GM19463 (cell line): ENCODE measurements at regions not wholly inside any gene's neighbourhood (a gene's known extent, or its start where the extent isn't known, plus 50 kb on each side); places are given as distances from the start of the nearest gene placed in this dataset.
"Not testable (repeated sequence)": the region's sequence is repeated elsewhere in the genome, so short reads cannot be mapped to it uniquely, and the experiment has no call there.

ENCODE experiments used
- ATAC-seq: cut with Tn5 transposase; IDR thresholded peaks from one replicate; pipeline ENCODE4 v1.9.1; 2021; ENCODE audit warnings: mild to moderate bottlenecking, moderate library complexity; ENCODE audit not compliant: unreplicated experiment

DNA sequence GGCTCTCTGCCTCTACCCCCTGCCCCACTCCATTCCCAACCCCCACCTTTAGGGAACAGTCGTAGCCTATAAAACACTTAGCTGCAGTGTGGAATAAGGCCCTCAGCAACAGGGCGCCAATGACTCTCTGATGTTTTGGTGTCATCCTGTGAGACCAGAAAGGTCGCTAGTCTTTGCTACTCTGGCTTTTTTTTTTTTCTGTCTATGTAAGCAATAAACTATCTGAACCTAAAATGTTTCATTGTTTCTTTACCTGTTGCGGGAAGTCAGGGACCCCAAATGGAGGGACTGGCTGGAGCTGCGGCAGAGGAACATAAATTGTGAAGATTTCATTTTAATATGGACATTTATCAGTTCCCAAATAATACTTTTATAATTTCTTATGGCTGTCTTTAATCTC, 154.6 kb downstream of the COPS8 start:
- no peak for ATAC-seq

DNA sequence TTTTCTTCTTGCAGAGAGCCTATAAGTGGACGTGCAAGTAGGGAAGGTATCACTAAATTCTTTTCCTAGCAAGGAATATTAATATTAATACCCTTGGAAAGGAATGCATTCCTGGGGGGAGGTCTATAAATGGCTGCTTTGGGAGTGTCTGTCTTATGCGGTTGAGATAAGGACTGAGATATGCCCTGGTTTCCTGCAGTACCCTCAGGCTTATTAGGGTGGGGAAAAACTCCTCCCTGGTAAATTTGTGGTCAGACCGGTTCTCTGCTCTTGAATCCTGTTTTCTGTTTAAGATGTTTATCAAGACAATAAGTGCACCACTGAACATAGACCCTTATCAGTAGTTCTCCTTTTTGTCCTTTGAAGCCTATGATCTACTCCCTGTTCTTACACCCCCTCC, 155.2 kb downstream of the COPS8 start:
- not testable (repeated sequence) for ATAC-seq

DNA sequence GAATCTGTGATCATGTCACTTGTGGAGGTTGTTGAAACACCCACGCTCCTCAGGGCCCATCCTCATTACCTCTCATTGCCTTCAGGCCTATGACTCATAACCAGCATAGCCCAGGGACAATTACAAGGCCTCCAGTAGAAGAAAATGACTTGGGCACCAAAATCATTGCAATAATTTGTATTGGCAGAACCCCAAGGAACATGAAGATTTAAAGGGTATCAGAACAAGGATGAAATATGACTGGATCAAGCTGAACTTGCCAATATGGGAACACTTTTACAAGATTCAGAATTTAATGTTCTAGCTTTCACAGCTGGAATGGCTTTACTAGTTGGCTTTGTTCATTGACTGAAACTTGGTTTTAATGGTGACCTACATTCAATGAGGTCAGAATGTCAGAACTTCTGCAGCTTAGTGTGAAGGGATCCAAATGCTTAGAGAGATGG, 156.4 kb downstream of the COPS8 start:
- ATAC-seq: no peak

DNA sequence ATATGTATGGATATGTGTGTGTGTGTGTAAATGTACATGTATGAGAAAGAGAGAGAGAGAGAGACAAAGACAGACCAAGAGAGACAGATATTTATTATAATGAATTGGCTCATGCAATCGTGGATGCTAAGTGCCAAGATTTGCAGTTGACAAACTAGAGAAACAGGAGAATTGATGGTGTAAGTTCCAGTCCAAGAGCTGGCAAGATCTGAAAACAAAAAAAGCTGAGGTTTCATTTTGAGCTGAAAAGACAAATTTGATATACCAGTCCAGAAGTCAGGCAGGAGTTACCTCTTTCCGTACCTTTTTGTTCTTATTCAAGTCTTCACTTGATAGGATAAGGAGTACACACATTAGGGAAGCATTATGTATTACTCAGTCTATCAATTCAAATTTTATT, 157.8 kb downstream of the COPS8 start:
- no peak for ATAC-seq

DNA sequence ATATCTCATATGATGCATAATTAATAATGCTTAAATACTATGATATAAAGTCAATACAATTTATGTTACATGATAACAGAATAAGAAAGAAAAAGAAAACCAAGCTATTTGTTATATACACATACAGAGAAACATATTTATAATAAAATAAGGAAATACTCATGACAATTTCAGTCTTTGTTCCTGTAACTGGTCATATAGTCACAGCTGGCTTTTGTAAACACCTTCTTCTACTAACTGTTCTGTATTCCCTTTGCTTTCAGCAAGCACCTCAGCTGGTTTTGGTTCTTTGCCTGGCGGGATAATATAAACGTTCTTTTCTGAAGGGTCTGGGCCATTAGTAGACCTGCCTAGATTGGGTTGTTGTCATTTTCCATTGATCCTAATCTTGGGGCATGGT, 158.5 kb downstream of the COPS8 start:
- no peak for ATAC-seq

DNA sequence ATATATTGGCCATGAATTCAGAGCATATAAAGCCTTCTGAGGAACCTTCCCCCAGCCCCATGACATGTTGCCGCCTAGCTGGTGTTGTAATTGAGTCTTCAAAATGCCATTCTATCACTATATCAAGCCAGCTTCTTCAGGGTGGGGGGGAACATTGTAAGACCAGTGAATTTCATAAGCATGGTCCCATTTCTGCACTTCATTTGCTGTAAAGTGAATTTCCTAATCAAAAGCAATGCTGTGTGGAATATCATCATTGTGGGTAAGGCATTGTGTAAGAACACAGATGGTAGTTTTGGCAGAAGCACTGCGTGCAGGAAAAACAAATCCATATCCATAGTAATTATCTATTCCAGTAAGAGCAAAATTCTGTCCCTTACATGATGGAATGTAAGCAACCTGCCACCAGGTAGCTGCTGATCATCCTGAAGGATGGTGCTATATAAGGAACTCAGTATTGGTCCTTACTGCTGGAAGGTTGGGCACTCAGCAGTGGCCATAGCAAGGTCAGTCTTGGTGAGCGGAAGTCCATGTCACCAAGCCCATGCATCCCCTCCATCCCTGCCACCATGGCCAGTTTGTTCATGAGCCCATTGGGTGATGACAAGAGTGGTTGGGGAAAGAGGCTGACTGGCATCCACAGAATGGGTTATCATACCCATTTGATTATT, 159.4 kb downstream of the COPS8 start:
- ATAC-seq: no peak

DNA sequence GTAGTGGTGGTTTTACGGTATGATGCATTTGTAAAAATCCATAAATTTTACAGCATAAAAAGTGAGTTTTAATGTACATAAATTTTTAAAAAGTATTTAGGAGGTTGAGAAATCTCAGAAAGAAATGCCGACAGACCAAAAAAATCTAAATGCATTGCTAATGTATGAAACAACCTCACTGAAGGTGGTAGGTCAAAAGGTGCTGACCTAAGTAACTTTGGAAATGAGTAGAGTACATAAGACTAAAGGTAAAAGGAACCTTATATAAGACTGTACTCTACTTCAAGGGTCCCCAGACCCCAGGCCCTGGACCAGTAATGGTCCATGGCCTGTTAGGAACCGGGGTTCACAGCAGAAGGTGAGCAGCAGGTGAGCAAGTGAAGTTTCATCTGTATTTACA, 163.4 kb downstream of the COL6A3 start:
- no peak for ATAC-seq

DNA sequence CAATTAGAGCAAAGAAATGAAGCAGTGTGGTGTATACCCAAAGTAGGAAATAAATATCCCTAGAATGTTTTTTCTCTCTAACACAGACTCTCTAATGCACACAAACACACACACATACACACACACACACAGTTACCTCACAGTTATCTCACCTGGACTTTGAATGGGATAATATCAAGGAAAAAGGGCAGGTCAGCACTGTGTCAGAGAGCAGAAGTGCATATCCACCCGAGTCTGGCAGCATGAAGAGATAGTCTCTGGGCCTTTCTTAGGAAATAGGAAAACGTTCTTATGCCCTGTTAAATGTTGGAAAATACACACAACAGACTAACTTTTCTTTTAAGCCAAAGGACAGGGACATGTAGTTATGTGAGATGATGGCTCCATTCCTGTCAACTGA, 162.0 kb downstream of the COL6A3 start:
- ATAC-seq: no peak

DNA sequence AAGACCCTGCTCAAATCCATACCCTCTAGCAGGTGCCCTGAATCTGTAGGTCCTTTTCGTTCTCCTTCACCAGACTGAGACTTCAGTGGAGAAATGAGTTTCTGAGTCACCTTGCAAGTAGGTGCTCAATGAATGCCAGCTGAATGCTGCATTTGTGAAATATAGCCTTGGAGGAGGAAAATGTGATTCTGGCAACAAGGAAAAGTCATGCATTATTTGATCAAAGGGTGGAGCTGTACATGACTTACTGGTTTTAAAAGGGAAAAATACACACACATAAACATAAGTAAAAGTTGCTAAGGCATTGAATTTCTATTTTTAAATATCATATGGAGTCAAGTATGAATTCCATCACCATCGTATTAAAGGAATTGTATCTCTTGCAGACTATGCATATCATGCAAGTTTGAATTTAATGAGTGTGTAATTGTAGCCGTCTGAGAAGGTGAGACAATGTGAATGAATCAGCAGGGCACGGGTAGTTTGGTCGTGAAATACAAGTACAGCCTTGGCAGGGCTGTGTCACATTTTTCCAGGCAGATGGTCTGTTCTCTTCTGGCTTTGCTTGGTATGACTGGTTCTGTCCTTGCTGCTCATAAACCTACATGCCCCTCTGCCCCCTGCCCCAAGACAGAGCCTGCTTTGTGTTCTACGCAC, 160.8 kb downstream of the COL6A3 start:
- ATAC-seq: no peak

DNA sequence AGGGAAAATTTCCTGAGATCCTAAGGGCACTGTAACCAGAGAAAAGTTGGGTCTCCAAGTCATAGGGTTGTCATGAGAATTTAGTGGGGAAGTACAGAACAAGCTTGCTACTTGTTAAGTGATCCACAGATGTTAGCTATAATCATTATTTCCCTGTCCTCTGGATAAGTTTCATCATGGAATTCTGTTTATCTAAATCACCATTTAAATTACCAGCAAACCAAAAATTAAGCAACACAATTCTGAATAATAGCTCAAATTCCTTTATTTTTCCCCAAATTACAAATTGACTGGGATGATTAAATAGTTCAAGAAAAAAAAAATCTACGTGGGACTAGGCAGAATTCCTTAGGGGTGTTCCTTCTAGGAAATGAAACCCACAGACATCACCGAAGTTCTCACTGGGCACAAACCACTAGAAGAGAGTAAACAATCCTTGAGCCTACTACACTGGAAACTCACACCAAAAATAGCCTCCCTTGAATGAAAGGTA, 159.5 kb downstream of the COL6A3 start:
- ATAC-seq: no peak

DNA sequence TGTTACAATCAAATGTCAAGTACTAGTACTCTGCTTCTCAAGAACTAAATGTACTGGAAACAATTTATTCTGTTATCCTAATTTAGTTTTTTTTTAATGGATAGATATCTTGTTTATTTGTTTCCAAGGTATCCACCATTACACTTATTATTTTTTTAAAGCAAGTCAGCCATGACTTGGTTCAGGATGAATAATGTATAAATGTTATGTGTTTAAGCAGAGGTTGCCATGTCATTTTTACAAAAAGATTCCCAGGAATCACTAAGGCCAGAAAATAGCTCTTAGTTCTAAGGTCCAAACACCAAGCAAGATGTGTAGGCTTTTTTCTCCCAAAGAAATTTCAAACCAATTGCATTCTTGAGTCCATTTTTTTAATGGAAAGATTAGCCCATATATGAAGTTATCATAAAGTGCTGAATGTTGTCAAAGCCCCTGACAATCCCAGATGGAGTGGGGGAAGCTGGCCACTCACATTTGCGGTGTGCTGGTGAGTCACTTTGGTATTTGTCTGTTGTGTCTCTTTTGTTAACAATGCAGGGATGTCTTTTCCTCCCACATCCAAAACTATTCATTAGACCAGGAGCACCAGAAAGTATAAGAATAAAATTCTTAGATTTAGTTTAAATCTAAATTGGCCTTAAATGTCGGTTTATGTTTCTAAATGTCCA, 158.9 kb downstream of the COL6A3 start:
- no peak for ATAC-seq

DNA sequence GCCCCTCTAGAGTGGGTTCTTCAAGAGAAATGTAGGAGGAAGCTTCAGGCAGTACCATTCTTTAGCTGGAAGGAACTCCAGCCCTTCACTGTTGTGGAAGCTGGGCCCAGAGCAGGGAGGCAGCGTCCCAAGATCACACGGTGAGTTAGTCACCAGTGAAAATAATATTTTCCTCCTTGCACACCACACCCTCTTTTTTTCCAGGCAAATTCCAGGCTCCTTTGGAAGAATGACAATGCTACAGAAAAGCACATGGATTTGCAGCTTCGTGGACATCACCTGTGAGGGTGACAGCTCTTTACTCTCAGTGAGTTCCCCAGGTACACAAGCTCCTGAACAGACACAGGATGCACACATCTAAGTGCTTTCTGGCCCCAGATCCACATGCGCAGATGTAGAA, 157.1 kb downstream of the COL6A3 start:
- ATAC-seq: no peak

DNA sequence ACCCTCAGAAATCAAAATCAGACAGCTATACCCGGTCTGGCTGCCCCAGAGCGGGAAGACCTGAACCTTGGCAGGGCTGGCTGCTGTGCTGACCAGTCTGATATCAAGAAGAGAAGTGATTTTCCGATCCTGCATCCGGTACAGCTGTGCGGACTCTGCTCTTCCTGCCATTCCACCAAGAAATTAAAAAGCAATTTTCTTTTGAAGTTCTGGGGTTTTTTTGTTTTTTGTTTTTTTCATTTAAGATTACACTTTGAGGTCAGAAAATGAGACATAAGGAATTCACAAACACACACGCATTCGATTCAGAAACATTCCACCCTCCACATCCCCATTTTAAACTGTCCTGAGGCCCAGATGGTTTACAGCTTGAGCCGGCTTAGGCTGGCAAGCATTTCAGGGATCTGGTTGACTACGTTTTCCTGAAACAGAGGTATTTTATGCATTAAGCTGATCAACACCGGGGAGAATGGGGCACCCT, 156.5 kb downstream of the COL6A3 start:
- no peak for ATAC-seq

DNA sequence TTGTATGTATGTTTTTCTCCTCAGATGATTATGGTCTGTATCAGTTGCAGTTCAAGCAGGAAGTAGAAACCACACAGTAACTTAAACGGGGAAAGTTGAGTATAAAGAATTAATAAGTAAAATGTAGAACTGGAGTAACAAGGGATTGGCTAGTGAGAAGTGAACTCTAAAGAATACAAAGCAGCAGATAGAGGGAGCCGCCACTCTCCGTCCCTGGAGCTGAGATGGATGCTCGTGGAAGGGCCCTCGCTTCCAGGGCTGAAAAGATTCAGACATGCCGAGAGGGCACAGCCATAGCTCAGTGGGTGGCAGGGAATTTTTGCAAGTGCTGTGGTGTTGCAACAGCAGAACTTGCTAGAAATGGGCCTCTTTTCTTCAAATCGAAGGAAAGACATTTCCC, 155.8 kb downstream of the COL6A3 start:
- no peak for ATAC-seq

DNA sequence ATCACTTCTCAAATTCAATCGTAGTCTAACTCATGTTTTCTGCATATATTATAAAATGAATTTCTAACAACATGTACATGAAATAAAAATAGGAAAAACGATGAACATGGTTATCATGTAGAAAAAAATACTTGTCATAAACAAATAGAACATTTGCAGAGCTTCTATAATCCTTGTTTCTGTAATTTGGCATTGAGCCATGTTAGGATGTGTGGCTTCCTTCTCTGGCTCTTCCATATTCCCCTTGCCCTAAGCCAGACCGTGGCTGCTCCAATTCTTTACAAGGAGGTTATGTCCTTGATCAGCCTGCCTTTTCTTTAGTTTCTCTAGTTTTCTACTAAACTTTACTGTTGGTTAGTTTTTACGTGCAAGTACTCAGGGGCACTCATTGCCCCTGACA, 155.3 kb downstream of the COL6A3 start:
- no peak for ATAC-seq

DNA sequence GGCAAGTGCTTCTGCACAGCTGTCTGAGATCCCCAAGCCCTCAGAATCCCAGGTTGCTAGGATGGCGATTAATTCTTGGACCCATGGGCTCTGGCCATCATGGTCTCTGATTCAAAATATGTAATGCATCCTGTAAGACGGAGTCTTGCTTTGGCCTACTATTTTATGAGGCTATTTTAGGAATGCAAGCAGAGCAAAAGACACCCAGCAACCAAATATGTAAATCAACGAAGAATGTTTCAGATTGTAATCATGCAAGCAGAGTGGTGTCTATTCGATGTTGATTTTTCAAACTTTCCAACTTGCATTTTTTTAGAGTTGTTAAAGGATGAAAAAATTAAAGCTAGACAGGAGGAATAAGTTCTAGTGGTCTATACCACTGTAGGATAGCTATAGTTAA, 154.8 kb downstream of the COL6A3 start:
- ATAC-seq: no peak

DNA sequence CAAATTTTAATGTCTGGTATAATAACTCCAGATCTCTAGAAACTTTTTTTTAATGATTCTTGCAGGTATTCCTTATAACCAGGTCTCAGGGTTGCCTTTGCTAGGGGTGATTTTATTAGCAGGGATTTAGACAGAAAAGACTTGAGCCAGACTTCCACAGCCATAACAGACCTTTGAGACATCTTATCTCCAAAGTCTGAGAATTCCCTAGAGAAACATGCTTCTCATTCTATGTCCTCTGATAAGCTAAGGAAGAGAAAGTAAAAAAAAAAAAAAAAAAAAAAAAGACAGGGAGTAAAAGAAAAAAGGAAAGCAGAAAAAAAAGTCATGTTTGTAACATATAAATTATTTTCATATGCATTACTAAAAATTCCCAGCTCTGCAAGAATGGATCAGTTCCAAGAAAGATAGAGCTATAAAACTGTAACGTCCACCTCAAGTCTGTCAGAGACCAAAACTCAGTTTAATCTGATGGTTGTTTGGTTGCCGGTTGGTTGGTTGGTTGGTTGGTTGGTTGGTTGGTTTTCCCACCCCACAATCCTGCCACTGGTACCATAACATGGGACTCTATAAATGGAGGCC, 153.8 kb downstream of the COL6A3 start:
- no peak for ATAC-seq

DNA sequence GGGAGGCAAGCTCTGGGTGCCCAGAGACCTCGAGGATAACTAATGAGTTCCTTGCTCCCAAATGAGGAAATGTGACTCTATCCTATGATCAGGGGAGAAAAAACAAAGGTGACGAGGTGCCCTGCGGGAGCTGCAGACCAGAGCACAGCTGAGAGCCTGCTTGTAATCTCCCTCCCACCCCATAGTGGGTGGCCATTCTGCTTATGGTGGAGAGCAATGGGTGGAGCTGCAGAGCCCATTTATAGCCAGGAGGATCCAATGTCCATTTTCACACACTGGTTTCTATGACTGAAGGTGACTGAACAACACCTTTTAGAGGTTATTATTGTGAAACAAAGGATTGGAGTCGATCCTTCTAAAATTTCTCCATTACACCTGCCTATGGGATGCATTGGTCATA, 153.3 kb downstream of the COL6A3 start:
- no peak for ATAC-seq

DNA sequence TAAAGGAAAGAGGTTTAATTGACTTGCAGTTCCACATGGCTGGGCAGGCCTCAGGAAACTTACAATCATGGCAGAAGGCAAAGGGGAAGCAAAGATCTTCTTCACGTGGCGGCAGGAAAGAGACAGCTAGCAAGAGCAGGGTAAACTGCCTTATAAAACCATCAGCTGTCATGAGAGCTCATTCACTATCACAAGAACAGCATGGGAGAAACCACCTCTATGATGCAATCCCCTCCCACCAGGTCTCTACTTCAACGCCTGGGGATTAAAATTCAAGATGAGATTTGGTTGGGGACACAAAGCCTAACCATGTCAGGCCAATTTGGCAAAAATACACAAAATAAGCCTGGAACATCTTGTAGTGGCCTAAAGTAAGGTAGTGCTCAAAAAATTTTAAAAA, 152.6 kb downstream of the COL6A3 start:
- no peak for ATAC-seq

DNA sequence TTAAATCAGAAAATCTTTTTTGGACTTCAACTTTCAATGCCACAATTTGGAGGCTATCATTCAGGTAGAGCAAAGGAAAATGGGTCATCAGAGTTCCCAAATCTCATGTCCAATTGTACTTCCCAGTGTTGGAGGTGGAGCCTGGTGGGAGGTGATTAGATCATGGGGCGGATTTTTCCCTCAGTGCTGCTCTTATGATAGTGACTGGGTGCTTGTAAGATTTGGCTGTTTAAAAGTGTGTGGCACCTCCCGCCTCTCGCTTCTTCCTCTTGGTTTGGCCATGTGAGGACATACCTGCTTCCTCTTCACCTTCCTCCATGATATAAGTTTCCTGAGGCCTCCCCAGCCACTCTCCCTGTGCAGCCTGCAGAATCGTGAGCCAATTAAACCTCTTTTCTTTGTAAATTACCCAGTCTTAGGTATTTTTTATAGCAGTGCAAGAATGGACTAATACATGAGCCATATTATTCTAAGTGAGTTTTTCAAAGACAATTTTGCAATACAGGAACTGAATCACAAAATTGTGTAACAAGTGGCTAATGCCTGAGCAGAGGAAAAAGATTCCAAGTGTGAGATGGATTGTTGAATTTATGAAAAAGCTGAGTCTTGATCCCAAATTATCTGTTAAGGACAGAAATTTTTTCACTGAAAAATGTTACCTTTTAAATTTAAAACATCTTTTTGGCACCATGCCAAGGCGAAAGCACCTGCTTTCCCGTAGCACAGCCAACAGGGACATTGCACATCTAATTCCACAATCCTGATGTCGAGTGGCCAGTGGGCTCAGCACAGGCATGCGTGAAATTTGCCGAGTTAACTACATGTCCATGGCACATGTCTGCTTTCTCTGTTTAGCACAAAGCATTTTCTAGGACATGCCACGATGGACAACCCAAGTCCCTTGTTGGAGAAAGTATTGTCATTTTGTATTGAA, 150.9 kb downstream of the COL6A3 start:
- ATAC-seq: no peak
